Activated T-cell treated with anti-CD3 and anti-CD28 coated beads for 24 hours (primary cell): ENCODE measurements at regions not wholly inside any gene's neighbourhood (a gene's known extent, or its start where the extent isn't known, plus 50 kb on each side); places are given as distances from the start of the nearest gene placed in this dataset.
"Not testable (repeated sequence)": the region's sequence is repeated elsewhere in the genome, so short reads cannot be mapped to it uniquely, and the experiment has no call there.

Experiments
- DNase-seq: peaks from one replicate; pipeline ENCODE4 v3.0.0-alpha.2; 2020; ENCODE audit warnings: low read depth

DNA sequence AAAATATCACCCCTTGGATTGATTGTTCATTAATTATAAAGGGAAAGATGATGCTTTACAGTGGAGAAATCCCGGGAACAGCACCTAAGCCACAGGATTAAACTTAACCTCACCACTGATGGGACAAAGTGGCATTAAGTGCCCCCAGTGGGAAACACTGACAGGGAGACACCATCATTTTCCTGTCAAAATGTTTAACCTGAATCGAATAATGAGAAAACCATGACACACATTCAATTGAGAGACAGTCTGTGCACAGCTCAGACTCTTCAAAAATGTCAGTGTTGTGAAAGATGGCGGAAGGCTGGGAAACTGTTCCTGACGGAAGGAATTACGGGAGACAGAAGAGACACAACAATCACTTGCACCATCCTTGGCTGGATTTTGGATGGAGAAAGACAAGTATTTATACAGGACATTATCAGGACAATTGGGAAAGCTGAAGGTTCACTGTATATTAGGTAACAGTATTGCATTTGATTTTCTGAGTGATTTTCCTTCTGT, 111.8 kb upstream of the ASB18 start:
- no peak for DNase-seq

- DNase-seq: no peak
Observed at GRCh38 chr2:236376566-236377244, 112.5 kb upstream of the ASB18 start.

- DNase-seq: no peak
Observed at GRCh38 chr2:236380051-236380612, 115.9 kb upstream of the ASB18 start.

DNA sequence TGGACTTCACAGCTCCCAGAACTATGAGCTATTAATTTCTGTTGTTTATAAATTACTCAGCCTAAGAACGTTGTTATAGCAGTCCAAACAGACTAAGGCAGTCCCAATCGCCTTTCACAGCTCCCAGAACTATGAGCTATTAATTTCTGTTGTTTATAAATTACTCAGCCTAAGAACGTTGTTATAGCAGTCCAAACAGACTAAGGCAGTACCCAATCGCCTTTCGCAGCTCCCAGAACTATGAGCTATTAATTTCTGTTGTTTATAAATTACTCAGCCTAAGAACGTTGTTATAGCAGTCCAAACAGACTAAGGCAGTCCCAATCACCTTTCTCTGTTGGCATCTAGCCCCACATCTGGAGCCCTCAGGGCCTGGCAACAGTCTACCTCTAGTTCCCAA, 117.0 kb upstream of the ASB18 start:
- DNase-seq: not testable (repeated sequence)

DNA sequence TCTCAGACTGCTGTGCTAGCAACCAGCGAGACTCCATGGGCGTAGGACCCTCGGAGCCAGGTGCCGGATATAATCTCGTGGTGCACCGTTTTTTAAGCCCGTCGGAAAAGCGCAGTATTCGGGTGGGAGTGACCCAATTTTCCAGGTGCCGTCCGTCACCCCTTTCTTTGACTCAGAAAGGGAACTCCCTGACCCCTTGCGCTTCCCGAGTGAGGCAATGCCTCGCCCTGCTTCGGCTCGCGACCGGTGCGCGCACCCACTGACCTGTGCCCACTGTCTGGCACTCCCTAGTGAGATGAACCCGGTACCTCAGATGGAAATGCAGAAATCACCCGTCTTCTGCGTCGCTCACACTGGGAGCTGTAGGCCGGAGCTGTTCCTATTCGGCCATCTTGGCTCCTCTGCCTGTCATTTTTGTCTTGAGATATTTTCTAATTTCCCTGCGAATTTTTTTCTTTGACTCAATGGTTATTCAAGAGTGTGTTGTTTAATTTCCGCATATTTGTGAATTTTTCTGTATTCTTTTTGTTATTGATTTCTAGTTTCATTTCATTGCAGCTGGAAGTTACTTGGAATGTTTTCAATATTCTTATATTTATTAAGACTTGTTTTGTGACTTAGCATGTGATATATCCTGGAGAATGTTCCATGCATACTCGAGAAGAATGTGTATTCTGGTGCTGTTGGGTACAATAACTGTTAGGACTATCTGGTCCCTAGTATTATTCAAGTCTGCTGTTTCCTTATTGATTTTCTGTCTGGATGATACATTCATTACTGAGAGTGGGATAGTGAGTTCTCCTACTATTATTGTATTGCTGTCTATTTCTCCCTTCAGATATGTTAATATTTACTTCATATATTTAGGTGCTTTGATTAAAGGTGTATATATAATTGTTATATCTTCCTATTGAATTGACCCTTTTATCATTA, 125.3 kb upstream of the ASB18 start:
- not testable (repeated sequence) for DNase-seq

- DNase-seq: no peak
Observed at GRCh38 chr2:236393101-236393500, 128.9 kb upstream of the ASB18 start.

- no peak for DNase-seq
Observed at GRCh38 chr2:236393581-236393980, 129.4 kb upstream of the ASB18 start.

- no peak for DNase-seq
Observed at GRCh38 chr2:236394571-236394970, 130.4 kb upstream of the ASB18 start.

GRCh38 chr2:236395067-236395466, 130.9 kb upstream of the ASB18 start:
- no peak for DNase-seq

- no peak for DNase-seq
Observed at GRCh38 chr2:236396818-236397350, 132.7 kb upstream of the ASB18 start.

- DNase-seq: no peak
Observed at GRCh38 chr2:236397681-236398080, 133.5 kb upstream of the ASB18 start.

DNA sequence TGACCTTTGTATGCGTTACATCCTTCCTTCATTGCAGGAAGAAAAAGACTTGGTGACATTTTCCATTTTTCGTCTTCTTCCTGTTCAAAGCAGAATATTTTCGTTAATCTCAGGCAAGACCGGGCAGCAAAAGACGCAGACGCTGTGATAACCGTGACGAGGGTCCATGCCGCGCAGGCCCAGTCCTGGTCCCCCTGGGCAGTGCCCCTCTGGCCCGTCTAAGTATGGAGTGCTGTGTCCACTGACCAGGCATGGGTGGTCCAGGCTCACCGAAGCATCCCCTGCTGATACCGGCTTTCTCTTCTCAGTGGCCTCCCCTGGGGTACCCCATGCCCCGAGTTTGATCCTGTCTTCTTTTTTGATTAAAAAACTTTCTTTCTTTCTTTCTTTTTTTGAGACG, 135.2 kb upstream of the ASB18 start:
- DNase-seq: no peak

DNA sequence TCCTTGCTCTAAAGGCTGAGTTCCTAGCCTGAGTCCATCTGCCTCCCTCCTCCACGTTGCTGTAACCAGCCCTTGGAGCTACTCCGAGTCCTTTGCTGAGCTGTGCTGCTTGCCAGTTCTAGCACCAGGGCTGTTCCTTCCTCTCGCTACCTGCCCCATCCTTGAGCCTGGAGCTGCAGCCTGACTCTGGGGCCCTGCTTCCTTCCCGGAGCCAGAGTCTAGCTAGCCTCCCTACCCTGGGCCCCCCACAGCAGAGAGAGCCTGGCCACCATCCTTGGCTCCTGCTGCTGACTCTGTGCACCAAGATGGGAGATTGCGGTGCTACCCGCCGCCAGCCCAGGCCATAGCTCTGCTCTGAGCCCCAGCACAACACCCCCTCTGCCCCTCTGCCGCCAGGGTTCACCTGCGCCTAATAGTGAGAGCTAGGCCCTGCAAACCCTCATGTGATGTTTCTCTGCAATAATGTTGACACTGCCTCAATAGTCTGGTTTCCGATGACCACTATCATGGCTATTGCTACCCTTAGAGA, 135.9 kb upstream of the ASB18 start:
- DNase-seq: no peak

DNA sequence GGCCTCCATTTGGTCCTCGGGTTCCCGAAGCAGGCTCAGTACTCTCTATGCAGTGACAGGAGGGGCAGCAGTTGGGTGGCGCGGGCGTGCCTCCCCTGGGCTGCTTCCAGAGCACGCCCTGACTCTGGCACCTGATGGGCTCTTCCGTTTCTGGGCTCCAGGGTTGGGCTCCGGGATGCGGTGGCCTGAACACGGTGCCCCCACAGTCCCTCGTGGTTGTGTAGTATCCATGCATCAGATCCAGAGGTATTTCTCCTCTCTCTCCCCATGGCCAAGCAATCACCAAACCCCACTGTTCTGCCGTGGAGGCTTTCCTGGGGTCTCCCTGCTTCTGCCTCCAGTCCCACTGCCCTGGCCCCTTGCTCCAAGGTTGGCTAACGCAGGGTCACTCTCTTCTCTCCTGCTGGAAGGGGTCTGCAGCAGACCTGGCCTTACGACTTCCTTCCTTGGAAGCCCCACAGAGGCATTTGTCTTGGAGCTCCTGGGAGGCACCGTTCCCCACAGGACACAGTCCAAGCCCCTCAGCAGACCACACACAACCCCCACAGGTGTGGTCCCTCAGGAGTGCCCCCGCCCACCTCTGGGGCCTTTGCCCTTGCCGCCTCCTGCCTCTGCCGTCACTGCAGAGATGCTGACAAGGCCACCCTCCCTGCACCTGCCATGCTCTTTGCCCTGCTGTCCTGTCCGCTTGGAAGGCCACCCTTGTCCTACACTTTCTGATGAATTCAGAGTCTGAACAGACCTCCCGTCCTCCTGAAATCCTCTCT, 136.6 kb upstream of the ASB18 start:
- no peak for DNase-seq

GRCh38 chr2:236402033-236402790, 138.0 kb upstream of the ASB18 start:
- DNase-seq: no peak

DNA sequence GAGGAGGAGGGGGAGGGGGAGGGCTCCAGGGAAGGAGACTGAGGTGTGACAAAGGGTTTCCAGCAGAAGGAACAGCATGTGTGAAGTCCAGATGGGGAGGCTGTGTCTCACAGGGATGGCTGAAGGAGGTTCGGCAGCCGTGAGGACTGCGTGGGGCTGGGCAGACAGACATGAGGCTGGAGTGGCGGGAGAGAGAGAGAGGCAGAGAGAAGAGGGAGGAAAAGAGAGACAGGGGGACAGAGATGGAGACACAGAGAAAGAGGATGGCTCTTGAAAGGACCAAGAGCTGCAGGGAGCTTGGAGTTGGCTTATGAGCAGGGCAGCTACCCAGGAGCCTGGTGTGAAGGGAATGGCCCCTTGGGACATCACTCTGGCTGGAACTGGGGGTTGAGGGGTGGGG, 138.9 kb upstream of the ASB18 start:
- DNase-seq: no peak

DNA sequence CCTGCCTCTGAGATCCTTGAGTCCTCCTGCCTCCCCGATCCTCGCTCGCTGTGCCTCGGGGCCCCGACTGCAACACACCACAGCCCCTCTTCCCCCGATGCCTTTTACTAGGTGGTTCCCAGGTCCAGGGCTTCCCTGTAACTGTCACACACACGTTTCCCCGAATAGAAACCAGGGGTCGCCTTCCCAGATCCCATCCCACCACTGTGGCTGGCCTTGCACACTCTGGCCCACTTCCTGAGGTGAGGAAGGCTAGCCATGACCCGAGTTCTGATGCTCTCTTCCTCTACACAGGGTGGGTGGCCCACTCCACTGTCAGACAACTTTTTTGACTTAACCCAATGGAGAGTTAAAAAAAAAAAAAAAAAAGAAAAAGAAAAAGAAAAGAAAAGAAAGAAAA, 139.6 kb upstream of the ASB18 start:
- no peak for DNase-seq

DNA sequence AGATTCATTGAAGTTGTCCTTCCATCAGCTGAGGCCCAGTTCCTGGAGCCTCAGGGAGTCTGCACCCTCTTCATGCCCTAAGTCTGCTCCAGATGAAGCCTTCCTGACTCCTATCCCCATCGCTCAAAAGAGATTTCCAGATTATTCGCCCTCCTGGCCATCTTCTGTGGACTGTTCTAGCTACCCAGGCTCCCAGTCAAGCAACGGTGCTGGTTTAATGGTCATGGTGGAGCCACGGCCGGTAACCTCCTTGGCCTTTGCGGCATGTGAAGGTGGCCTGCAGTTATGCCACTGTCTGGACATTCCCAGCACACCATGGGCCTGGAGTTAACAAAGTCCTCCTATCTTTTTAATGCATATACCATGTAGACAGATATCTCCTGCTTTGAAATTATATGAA, 140.1 kb upstream of the ASB18 start:
- no peak for DNase-seq

DNA sequence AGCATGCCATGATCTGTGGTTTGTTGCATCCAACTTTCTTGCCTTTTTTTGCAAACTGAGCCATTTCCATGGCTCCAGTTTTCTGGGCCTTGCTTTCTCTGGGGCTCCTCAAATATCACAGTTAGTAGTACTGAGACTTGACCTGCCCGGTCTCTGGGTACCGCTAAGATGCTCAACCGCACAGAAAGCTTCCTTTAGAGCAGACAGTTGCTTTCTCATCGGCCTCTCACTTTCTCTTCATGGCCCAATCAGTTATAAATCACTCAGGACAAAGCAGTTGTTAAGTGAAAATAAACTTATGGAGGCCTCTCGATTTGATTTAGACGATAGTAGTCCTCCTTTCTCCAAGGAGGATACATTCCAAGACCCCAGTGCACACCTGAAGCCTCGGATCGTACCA, 141.2 kb upstream of the ASB18 start:
- DNase-seq: no peak

GRCh38 chr2:236408090-236408489, 143.9 kb upstream of the ASB18 start:
- DNase-seq: no peak

GRCh38 chr2:236408786-236409185, 144.6 kb upstream of the ASB18 start:
- no peak for DNase-seq
